ENCODE measurements at regions not wholly inside any gene's neighbourhood (a gene's known extent, or its start where the extent isn't known, plus 50 kb on each side); places are given as distances from the start of the nearest gene placed in this dataset.

DNA sequence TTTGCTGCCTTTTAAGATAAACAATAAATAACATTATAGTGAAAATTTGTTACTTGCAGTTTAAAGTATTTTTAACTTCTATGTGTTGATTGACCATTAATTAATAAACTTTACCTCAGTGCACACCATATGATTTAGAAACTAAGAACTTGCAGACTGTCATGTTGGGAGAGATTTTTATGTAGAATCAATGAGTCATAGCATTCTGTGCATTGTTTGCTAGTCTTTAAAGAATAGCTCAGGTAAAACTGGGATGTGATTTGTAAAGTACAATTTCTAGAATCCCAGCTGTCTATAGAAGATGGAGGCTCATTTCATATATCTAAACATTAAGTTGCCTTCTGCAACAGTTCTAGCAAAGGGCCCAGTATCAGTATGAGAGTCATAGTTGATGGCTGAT, 199.6 kb upstream of the SEMA3A start (continued):
- TF ChIP-seq, protein P1, sequence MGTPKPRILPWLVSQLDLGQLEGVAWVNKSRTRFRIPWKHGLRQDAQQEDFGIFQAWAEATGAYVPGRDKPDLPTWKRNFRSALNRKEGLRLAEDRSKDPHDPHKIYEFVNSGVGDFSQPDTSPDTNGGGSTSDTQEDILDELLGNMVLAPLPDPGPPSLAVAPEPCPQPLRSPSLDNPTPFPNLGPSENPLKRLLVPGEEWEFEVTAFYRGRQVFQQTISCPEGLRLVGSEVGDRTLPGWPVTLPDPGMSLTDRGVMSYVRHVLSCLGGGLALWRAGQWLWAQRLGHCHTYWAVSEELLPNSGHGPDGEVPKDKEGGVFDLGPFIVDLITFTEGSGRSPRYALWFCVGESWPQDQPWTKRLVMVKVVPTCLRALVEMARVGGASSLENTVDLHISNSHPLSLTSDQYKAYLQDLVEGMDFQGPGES (IDR thresholded peaks at IDR 0.05), result no peak
- no peak for TF ChIP-seq HDAC2 (IDR thresholded peaks at IDR 0.05)

DNA sequence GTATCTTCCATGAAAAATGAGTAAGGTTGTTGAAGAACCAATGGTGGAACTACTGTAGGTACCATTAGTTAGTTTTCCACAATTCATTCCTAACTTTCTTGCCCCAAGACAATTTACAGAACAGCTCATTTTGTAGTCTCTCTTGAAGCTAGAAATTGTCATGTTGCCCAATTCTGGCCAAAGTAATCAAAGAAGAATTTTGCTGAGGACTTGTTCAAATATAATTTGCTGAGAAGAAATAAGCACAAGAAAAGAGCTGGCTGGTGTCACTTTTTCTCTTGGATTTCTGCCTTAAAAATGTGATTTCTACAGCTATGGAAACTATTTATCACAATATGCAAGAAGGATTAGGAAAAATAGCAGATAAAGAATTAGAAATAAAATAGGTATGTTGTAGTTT, 199.2 kb upstream of the SEMA3A start:
- Histone ChIP-seq H3K36me3 (ENCODE audit: control insufficient read depth in 2 of 2, insufficient read depth in 2 of 2, low read length in 1 of 2) (no peaks in the 10 kb centered on the region), H4K20me1 (ENCODE audit: control insufficient read depth, insufficient read depth) (no peaks in the 10 kb centered on the region), H3K4me1 (ENCODE audit: control insufficient read depth, insufficient read depth, low read length) (no peaks in the 10 kb centered on the region), H2AFZ (ENCODE audit: control insufficient read depth, low read depth, low read length) (no peak overlapping the region), H3K27me3 (replicated peaks in 1 of 2; ENCODE audit: control insufficient read depth in 2 of 2, insufficient read depth in 2 of 2, low read length in 1 of 2) (no peaks in the 10 kb centered on the region), H3K27ac (ENCODE audit: control insufficient read depth, insufficient read depth) (no peak overlapping the region), H3K9me3 (replicated peaks; ENCODE audit: control insufficient read depth, insufficient read depth, low read length) (no peaks in the 10 kb centered on the region), H3K4me2 (ENCODE audit: control insufficient read depth, insufficient read depth) (no peak overlapping the region), H3K4me3 (no peak overlapping the region), H3K79me2 (ENCODE audit: control insufficient read depth, insufficient read depth, low read length) (no peaks in the 10 kb centered on the region), H3K9ac (ENCODE audit: control insufficient read depth, insufficient read depth, low read length) (no peak overlapping the region)
- BruUV-seq (replicated peaks), result no TSS peak
- intact Hi-C loops (cut with micrococcal nuclease; ENCODE audit: unreplicated experiment), result no loop called here
- TF ChIP-seq, protein P2, sequence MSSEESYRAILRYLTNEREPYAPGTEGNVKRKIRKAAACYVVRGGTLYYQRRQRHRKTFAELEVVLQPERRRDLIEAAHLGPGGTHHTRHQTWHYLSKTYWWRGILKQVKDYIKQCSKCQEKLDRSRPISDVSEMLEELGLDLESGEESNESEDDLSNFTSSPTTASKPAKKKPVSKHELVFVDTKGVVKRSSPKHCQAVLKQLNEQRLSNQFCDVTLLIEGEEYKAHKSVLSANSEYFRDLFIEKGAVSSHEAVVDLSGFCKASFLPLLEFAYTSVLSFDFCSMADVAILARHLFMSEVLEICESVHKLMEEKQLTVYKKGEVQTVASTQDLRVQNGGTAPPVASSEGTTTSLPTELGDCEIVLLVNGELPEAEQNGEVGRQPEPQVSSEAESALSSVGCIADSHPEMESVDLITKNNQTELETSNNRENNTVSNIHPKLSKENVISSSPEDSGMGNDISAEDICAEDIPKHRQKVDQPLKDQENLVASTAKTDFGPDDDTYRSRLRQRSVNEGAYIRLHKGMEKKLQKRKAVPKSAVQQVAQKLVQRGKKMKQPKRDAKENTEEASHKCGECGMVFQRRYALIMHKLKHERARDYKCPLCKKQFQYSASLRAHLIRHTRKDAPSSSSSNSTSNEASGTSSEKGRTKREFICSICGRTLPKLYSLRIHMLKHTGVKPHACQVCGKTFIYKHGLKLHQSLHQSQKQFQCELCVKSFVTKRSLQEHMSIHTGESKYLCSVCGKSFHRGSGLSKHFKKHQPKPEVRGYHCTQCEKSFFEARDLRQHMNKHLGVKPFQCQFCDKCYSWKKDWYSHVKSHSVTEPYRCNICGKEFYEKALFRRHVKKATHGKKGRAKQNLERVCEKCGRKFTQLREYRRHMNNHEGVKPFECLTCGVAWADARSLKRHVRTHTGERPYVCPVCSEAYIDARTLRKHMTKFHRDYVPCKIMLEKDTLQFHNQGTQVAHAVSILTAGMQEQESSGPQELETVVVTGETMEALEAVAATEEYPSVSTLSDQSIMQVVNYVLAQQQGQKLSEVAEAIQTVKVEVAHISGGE (CRISPR knock-in tag; IDR thresholded peaks at IDR 0.05), result no peak
- TF ChIP-seq NR2C2 (IDR thresholded peaks at IDR 0.05; ENCODE audit: borderline replicate concordance, control insufficient read depth, insufficient read length, low read depth) (no peak), PAX5 (IDR thresholded peaks at IDR 0.05; ENCODE audit: borderline replicate concordance, low read depth, low read length) (no peak), RCOR1 (conservative IDR thresholded peaks at IDR 0.05; ENCODE audit: low read depth, low read length) (no peak), SP1 (IDR thresholded peaks at IDR 0.05; ENCODE audit: low read depth, low read length) (no peak), HDAC6 (IDR thresholded peaks at IDR 0.05; ENCODE audit: unreplicated experiment) (no peak), ZBED1 (IDR thresholded peaks at IDR 0.05; ENCODE audit: borderline replicate concordance) (no peak), KDM1A (IDR thresholded peaks at IDR 0.05; ENCODE audit: borderline replicate concordance) (no peak), SREBF1 (IDR thresholded peaks at IDR 0.05; ENCODE audit: low read length) (no peak)
- TF ChIP-seq, protein P3, sequence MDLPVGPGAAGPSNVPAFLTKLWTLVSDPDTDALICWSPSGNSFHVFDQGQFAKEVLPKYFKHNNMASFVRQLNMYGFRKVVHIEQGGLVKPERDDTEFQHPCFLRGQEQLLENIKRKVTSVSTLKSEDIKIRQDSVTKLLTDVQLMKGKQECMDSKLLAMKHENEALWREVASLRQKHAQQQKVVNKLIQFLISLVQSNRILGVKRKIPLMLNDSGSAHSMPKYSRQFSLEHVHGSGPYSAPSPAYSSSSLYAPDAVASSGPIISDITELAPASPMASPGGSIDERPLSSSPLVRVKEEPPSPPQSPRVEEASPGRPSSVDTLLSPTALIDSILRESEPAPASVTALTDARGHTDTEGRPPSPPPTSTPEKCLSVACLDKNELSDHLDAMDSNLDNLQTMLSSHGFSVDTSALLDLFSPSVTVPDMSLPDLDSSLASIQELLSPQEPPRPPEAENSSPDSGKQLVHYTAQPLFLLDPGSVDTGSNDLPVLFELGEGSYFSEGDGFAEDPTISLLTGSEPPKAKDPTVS (IDR thresholded peaks at IDR 0.05; ENCODE audit: low read depth, low read length), result no peak
- TF ChIP-seq, protein P4, sequence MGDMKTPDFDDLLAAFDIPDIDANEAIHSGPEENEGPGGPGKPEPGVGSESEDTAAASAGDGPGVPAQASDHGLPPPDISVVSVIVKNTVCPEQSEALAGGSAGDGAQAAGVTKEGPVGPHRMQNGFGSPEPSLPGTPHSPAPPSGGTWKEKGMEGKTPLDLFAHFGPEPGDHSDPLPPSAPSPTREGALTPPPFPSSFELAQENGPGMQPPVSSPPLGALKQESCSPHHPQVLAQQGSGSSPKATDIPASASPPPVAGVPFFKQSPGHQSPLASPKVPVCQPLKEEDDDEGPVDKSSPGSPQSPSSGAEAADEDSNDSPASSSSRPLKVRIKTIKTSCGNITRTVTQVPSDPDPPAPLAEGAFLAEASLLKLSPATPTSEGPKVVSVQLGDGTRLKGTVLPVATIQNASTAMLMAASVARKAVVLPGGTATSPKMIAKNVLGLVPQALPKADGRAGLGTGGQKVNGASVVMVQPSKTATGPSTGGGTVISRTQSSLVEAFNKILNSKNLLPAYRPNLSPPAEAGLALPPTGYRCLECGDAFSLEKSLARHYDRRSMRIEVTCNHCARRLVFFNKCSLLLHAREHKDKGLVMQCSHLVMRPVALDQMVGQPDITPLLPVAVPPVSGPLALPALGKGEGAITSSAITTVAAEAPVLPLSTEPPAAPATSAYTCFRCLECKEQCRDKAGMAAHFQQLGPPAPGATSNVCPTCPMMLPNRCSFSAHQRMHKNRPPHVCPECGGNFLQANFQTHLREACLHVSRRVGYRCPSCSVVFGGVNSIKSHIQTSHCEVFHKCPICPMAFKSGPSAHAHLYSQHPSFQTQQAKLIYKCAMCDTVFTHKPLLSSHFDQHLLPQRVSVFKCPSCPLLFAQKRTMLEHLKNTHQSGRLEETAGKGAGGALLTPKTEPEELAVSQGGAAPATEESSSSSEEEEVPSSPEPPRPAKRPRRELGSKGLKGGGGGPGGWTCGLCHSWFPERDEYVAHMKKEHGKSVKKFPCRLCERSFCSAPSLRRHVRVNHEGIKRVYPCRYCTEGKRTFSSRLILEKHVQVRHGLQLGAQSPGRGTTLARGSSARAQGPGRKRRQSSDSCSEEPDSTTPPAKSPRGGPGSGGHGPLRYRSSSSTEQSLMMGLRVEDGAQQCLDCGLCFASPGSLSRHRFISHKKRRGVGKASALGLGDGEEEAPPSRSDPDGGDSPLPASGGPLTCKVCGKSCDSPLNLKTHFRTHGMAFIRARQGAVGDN (IDR thresholded peaks at IDR 0.05), result no peak
- TF ChIP-seq, protein P5, sequence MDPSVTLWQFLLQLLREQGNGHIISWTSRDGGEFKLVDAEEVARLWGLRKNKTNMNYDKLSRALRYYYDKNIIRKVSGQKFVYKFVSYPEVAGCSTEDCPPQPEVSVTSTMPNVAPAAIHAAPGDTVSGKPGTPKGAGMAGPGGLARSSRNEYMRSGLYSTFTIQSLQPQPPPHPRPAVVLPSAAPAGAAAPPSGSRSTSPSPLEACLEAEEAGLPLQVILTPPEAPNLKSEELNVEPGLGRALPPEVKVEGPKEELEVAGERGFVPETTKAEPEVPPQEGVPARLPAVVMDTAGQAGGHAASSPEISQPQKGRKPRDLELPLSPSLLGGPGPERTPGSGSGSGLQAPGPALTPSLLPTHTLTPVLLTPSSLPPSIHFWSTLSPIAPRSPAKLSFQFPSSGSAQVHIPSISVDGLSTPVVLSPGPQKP (IDR thresholded peaks at IDR 0.05; ENCODE audit: low read depth, low read length), result no peak
- POLR2A ChIA-PET, result no interaction called here
- DNase-seq (ENCODE audit: low read depth, low spot score) (no peak), FAIRE-seq (no peak), ATAC-seq (no peak)
- in situ Hi-C loops (cut with MboI), result no loop called here
- SMC1A ChIA-PET (ENCODE audit: uncharacterized antibody, unreplicated experiment), result interaction anchor here (1.1 to 1.8 kb wide), 2 partner anchors 14 to 398 kb away, joined by 3 to 4 read pairs; no protein-coding TSS in a partner anchor
- CTCF ChIA-PET, result no interaction called here
- RAD21 ChIA-PET (ENCODE audit: unreplicated experiment), result no interaction called here

Measured in GM12878 (cell line).